GM23338 (cell line): ENCODE measurements at regions not wholly inside any gene's neighbourhood (a gene's known extent, or its start where the extent isn't known, plus 50 kb on each side); places are given as distances from the start of the nearest gene placed in this dataset.

Source experiments
- CREB1 ChIP-seq: fragments of 250-450 bp; sonication (Bioruptor Pico); IDR thresholded peaks from 2 replicates; pipeline ENCODE4 v1.5.0; 2020; ENCODE audit warnings: low read depth, mild to moderate bottlenecking, moderate library complexity
- EZH2 ChIP-seq: fragments of 200-600 bp; sonication (generic); IDR thresholded peaks from one replicate; pipeline ENCODE4 v1.8.0; 2017; ENCODE audit warnings: antibody characterized with exemption, mild to moderate bottlenecking, low read depth; ENCODE audit not compliant: unreplicated experiment
- EZH2phosphoT487 ChIP-seq: fragments of 200-600 bp; sonication (generic); IDR thresholded peaks from one replicate; pipeline ENCODE4 v1.8.1; 2018; ENCODE audit warnings: antibody characterized with exemption; ENCODE audit not compliant: unreplicated experiment
- JUNB ChIP-seq: IDR thresholded peaks from one replicate; pipeline ENCODE4 v1.6.1; 2016; ENCODE audit warnings: antibody characterized with exemption; ENCODE audit not compliant: unreplicated experiment
- NANOG ChIP-seq: IDR thresholded peaks from 2 replicates; pipeline ENCODE4 v1.6.1; 2016; ENCODE audit warnings: antibody characterized with exemption, borderline replicate concordance
- POLR2AphosphoS5 ChIP-seq: IDR thresholded peaks from 2 replicates; pipeline ENCODE4 v1.6.1; 2016; ENCODE audit warnings: antibody characterized with exemption, low read depth
- REST ChIP-seq: IDR thresholded peaks from one replicate; pipeline ENCODE4 v1.6.1; 2018; ENCODE audit warnings: antibody characterized with exemption; ENCODE audit not compliant: unreplicated experiment
- ZNF331 ChIP-seq: fragments of 250-450 bp; sonication (Bioruptor Pico); IDR thresholded peaks from 2 replicates; pipeline ENCODE4 v1.5.0; 2020; ENCODE audit warnings: low read depth, mild to moderate bottlenecking, moderate library complexity
- TF ChIP-seq, protein P1 (sequence below), 2 experiments: fragments of 200-600 bp in 1 of 2; sonication (generic) in 1 of 2; conservative IDR thresholded peaks; 2 replicates each; pipeline versions ENCODE4 v1.5.1 to v1.6.1; 2016 to 2017; ENCODE audit warnings: antibody characterized with exemption in 2 of 2, low read depth in 2 of 2, mild to moderate bottlenecking in 2 of 2, moderate library complexity in 1 of 2

DNA sequence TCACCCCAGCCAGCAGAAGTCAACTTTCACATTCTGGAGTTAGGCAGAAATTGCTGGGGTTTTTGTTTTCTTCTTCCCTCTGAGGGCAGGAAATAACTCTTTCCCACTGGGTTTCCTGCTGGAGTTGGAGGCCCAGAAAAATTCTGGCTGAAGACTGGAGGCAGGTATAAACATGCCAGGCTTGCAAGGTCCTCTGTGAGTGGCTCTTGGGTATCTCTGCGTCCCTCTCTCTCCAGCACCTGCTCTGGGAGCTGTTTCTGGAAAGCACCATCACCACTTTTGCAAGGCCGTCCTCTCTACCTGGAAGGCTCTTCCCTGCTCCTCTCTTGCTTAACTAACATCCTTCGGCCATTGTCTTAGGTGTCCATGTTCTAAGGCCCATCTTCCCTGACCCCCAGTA, 91.0 kb downstream of the MCFD2 start:
- TF ChIP-seq, protein P1, sequence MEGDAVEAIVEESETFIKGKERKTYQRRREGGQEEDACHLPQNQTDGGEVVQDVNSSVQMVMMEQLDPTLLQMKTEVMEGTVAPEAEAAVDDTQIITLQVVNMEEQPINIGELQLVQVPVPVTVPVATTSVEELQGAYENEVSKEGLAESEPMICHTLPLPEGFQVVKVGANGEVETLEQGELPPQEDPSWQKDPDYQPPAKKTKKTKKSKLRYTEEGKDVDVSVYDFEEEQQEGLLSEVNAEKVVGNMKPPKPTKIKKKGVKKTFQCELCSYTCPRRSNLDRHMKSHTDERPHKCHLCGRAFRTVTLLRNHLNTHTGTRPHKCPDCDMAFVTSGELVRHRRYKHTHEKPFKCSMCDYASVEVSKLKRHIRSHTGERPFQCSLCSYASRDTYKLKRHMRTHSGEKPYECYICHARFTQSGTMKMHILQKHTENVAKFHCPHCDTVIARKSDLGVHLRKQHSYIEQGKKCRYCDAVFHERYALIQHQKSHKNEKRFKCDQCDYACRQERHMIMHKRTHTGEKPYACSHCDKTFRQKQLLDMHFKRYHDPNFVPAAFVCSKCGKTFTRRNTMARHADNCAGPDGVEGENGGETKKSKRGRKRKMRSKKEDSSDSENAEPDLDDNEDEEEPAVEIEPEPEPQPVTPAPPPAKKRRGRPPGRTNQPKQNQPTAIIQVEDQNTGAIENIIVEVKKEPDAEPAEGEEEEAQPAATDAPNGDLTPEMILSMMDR (conservative IDR thresholded peaks at IDR 0.05; ENCODE audit: low read depth in 2 of 2), result no peak
- TF ChIP-seq JUNB (no peak), POLR2AphosphoS5 (no peak), EZH2 (no peak), EZH2phosphoT487 (no peak), NANOG (no peak), REST (no peak), ZNF331 (CRISPR knock-in tag) (no peak), CREB1 (no peak)
